MCF 10A (cell line): ENCODE measurements at regions not wholly inside any gene's neighbourhood (a gene's known extent, or its start where the extent isn't known, plus 50 kb on each side); places are given as distances from the start of the nearest gene placed in this dataset.

ENCODE experiments used
- BruUV-seq: library from RNA; stranded (reverse); fragments of 400-500 nt; replicated peaks from 2 replicates; lab custom pipeline; 2021; lab: Mats Ljungman, UMichigan
- CTCF ChIA-PET: fragments of 300-600 bp; sonication (Branson Sonifier 250); formaldehyde crosslinking; extraction: SDS; loops from one replicate; lab custom pipeline; 2021; ENCODE audit warnings: antibody characterized with exemption, inconsistent platforms; lab: Yijun Ruan, JAX
- POLR2A ChIA-PET: fragments of 300-600, 350-650 bp; sonication (Branson Sonifier 250); formaldehyde crosslinking; extraction: SDS; loops from one replicate; lab custom pipeline; 2020; ENCODE audit warnings: antibody characterized with exemption, inconsistent platforms; lab: Yijun Ruan, JAX
- DNase-seq: peaks from one replicate; pipeline ENCODE4 v3.0.0-alpha.2; 2018; ENCODE audit not compliant: unreplicated experiment
- H3K27ac Mint-ChIP-seq: one replicate; pipeline ENCODE4 v1.8.0; 2022; ENCODE audit warnings: mild to moderate bottlenecking, low read depth, mixed read lengths; ENCODE audit not compliant: unreplicated experiment
- H3K27me3 Mint-ChIP-seq: one replicate; pipeline ENCODE4 v1.8.0; 2022; ENCODE audit warnings: mixed read lengths; ENCODE audit not compliant: insufficient read depth, unreplicated experiment
- H3K36me3 Mint-ChIP-seq: one replicate; pipeline ENCODE4 v1.8.0; 2022; ENCODE audit warnings: mild to moderate bottlenecking, moderate library complexity, mixed read lengths; ENCODE audit not compliant: insufficient read depth, unreplicated experiment
- H3K4me1 Mint-ChIP-seq: one replicate; pipeline ENCODE4 v1.8.0; 2022; ENCODE audit warnings: mixed read lengths; ENCODE audit not compliant: insufficient read depth, unreplicated experiment
- H3K4me3 Mint-ChIP-seq: one replicate; pipeline ENCODE4 v1.8.0; 2022; ENCODE audit warnings: mild to moderate bottlenecking, moderate library complexity, mixed read lengths; ENCODE audit not compliant: unreplicated experiment
- H3K9me3 Mint-ChIP-seq: one replicate; pipeline ENCODE4 v1.8.0; 2022; ENCODE audit warnings: mixed read lengths; ENCODE audit not compliant: unreplicated experiment
- intact Hi-C: fragments of 100-400 bp; cut with micrococcal nuclease; formaldehyde crosslinking; loops from 2 replicates; pipeline ENCODE4 v1.14.1; 2022
- TF ChIP-seq, protein P1 (sequence below): fragments of 200-600 bp; IDR thresholded peaks from one replicate; pipeline ENCODE4 v1.8.0; 2022; ENCODE audit warnings: antibody characterized with exemption, mild to moderate bottlenecking; ENCODE audit not compliant: unreplicated experiment

GRCh38 chr9:761176-761792 lies 80.2 kb upstream of the DMRT1 start:
- H3K27ac Mint-ChIP-seq, result no peak overlapping the region
- POLR2A ChIA-PET, result interaction anchor here (0.8 to 2.1 kb wide), 6 partner anchors 9 to 314 kb away, joined by 3 to 5 read pairs (median 3); no protein-coding TSS in a partner anchor

DNA sequence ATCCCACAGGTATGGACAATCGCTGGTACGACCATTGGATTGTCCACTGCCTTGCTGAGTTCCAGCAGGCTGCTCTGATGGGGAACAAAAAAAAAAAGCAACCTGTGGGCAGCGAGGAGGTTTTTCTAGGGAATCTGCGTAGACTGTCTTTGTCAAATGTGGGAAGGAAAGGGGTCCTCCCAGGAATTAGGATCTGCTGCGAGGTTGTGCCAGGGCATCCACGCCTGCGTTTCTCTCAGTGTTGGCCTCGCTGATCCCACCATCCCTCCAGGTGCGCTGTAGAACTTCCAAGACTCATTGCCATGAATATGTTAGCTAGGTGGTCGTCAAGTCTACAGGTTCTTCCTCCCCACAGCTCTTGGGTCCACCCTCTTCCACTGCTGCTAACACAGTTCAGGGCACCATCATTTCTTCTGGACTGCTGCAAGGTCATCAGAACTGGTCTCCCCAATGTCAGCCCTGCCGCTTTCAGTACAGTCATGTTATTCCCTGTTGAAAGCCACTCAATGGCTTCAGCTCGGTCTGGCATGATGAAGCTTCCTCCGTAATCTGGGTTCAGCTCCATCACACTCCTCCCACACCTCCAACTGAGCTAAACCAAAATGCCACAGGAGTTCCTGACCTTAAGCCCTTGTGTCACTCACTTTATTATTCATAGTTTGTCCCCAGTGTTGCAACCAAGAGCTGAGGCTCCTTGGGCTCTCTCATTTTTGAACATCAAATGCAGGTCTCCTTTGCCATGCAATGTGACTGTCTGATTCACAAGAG lies 79.5 kb upstream of the DMRT1 start:
- ChIA-PET CTCF (interaction anchor here (0.6 to 1.8 kb wide), 10 partner anchors 38 to 418 kb away, joined by 3 to 7 read pairs (median 4); no protein-coding TSS in a partner anchor), POLR2A (interaction anchor here (0.5 to 2.1 kb wide), 8 partner anchors 10 to 315 kb away, joined by 3 to 5 read pairs (median 3); no protein-coding TSS in a partner anchor)
- Mint-ChIP-seq H3K36me3 (peaks cover 12% of the 10 kb centered on the region), H3K27ac (no peak overlapping the region), H3K4me1 (peaks cover 5% of the 10 kb centered on the region), H3K4me3 (no peak overlapping the region), H3K27me3 (no peaks in the 10 kb centered on the region), H3K9me3 (no peaks in the 10 kb centered on the region)
- intact Hi-C loops, result no loop called here
- TF ChIP-seq, protein P1, sequence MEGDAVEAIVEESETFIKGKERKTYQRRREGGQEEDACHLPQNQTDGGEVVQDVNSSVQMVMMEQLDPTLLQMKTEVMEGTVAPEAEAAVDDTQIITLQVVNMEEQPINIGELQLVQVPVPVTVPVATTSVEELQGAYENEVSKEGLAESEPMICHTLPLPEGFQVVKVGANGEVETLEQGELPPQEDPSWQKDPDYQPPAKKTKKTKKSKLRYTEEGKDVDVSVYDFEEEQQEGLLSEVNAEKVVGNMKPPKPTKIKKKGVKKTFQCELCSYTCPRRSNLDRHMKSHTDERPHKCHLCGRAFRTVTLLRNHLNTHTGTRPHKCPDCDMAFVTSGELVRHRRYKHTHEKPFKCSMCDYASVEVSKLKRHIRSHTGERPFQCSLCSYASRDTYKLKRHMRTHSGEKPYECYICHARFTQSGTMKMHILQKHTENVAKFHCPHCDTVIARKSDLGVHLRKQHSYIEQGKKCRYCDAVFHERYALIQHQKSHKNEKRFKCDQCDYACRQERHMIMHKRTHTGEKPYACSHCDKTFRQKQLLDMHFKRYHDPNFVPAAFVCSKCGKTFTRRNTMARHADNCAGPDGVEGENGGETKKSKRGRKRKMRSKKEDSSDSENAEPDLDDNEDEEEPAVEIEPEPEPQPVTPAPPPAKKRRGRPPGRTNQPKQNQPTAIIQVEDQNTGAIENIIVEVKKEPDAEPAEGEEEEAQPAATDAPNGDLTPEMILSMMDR, result no peak
- DNase-seq, result no peak
- no TSS peak for BruUV-seq

More at GRCh38 chr9:761176-761792, 80.2 kb upstream of the DMRT1 start:
- Mint-ChIP-seq H3K4me1 (peaks cover 5% of the 10 kb centered on the region), H3K36me3 (peaks cover 12% of the 10 kb centered on the region), H3K27me3 (no peaks in the 10 kb centered on the region), H3K4me3 (no peak overlapping the region), H3K9me3 (no peaks in the 10 kb centered on the region)
- intact Hi-C loops, result no loop called here
- CTCF ChIA-PET, result interaction anchor here (1.2 to 1.8 kb wide), 4 partner anchors 45 to 248 kb away, joined by 3 to 7 read pairs (median 4); no protein-coding TSS in a partner anchor
- DNase-seq, result no peak
- TF ChIP-seq, protein P1, result no peak
- no TSS peak for BruUV-seq

- Mint-ChIP-seq H3K4me1 (peaks cover 5% of the 10 kb centered on the region), H3K9me3 (no peaks in the 10 kb centered on the region), H3K36me3 (peaks cover 12% of the 10 kb centered on the region), H3K4me3 (no peak overlapping the region), H3K27ac (no peak overlapping the region), H3K27me3 (peaks cover 11% of the 10 kb centered on the region)
- TF ChIP-seq, protein P1, result no peak
- ChIA-PET POLR2A (no interaction called here), CTCF (interaction anchor here (0.6 to 2.3 kb wide), 12 partner anchors 12 to 414 kb away, joined by 3 to 11 read pairs (median 4); no protein-coding TSS in a partner anchor)
- no TSS peak for BruUV-seq
- DNase-seq, result no peak
- intact Hi-C loops, result loop anchor here (1.0 kb wide), 2 partner anchors 149 to 377 kb away; no protein-coding TSS in a partner anchor
Measured at GRCh38 chr9:763692-764091, 77.8 kb upstream of the DMRT1 start.

DNA sequence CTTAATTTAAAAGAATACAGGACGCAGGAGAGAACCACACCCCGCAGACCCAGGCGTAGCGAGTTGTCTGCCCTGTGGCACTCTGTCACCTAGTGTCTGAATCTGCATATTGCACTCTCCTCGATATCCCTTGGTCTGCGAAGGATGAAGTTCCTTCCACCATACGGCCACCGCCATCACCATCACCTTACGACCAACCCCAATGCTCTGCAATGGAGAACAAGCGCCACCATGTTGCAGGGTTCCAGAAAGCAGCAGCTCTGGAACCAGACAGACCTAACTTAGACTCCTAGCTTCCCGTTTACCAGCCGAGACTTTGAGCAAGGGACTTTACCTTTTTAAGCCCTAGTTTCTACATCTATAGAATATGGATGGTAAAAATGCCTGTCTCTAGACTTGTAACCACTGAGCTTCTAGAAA lies 77.4 kb upstream of the DMRT1 start:
- ChIA-PET CTCF (interaction anchor here (0.6 to 2.4 kb wide), 23 partner anchors 9 to 476 kb away, joined by 3 to 12 read pairs (median 3); no protein-coding TSS in a partner anchor), POLR2A (interaction anchor here (1.2 to 2.6 kb wide), 2 partner anchors 26 to 78 kb away, joined by 3 to 6 read pairs; no protein-coding TSS in a partner anchor)
- Mint-ChIP-seq H3K4me1 (peaks cover 5% of the 10 kb centered on the region), H3K27ac (no peak overlapping the region), H3K4me3 (no peak overlapping the region), H3K27me3 (peaks cover 15% of the 10 kb centered on the region), H3K9me3 (peaks cover 2% of the 10 kb centered on the region), H3K36me3 (peaks cover 12% of the 10 kb centered on the region)
- no TSS peak for BruUV-seq
- DNase-seq, result peak; percentile 71
- intact Hi-C loops, result loop anchor here (1.0 kb wide), 2 partner anchors 150 to 378 kb away; no protein-coding TSS in a partner anchor
- TF ChIP-seq, protein P1, result peak; percentile 71
